ENCODE measurements at regions not wholly inside any gene's neighbourhood (a gene's known extent, or its start where the extent isn't known, plus 50 kb on each side); places are given as distances from the start of the nearest gene placed in this dataset.

DNA sequence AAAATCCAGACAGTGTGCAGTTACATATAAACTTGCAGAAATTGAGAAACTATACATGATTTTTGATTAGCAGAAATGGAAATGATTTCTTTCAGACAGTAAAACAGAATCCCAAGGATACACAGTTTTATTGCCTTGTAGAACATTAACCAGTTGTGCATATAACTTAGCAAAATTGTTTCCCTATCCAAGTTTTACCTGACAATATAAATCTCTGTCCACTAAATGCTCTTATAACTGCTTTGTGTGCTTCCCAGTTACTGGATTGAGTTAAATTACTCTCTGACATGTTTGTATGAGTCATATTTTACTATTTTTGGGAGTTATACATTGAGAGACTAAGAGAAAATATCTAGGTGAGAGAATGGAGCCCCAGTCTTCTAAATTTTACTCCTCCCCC, 563.4 kb downstream of the SH2D4B start:
- TF ChIP-seq, protein P1, sequence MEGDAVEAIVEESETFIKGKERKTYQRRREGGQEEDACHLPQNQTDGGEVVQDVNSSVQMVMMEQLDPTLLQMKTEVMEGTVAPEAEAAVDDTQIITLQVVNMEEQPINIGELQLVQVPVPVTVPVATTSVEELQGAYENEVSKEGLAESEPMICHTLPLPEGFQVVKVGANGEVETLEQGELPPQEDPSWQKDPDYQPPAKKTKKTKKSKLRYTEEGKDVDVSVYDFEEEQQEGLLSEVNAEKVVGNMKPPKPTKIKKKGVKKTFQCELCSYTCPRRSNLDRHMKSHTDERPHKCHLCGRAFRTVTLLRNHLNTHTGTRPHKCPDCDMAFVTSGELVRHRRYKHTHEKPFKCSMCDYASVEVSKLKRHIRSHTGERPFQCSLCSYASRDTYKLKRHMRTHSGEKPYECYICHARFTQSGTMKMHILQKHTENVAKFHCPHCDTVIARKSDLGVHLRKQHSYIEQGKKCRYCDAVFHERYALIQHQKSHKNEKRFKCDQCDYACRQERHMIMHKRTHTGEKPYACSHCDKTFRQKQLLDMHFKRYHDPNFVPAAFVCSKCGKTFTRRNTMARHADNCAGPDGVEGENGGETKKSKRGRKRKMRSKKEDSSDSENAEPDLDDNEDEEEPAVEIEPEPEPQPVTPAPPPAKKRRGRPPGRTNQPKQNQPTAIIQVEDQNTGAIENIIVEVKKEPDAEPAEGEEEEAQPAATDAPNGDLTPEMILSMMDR (IDR thresholded peaks at IDR 0.05), result no peak
- TF ChIP-seq POLR2AphosphoS5 (IDR thresholded peaks at IDR 0.05; ENCODE audit: low read depth, low read length), result no peak
- TF ChIP-seq, protein P2, sequence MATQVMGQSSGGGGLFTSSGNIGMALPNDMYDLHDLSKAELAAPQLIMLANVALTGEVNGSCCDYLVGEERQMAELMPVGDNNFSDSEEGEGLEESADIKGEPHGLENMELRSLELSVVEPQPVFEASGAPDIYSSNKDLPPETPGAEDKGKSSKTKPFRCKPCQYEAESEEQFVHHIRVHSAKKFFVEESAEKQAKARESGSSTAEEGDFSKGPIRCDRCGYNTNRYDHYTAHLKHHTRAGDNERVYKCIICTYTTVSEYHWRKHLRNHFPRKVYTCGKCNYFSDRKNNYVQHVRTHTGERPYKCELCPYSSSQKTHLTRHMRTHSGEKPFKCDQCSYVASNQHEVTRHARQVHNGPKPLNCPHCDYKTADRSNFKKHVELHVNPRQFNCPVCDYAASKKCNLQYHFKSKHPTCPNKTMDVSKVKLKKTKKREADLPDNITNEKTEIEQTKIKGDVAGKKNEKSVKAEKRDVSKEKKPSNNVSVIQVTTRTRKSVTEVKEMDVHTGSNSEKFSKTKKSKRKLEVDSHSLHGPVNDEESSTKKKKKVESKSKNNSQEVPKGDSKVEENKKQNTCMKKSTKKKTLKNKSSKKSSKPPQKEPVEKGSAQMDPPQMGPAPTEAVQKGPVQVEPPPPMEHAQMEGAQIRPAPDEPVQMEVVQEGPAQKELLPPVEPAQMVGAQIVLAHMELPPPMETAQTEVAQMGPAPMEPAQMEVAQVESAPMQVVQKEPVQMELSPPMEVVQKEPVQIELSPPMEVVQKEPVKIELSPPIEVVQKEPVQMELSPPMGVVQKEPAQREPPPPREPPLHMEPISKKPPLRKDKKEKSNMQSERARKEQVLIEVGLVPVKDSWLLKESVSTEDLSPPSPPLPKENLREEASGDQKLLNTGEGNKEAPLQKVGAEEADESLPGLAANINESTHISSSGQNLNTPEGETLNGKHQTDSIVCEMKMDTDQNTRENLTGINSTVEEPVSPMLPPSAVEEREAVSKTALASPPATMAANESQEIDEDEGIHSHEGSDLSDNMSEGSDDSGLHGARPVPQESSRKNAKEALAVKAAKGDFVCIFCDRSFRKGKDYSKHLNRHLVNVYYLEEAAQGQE (IDR thresholded peaks at IDR 0.05; ENCODE audit: insufficient read depth in 1 of 2, low read depth in 2 of 2, low read length in 1 of 2), result no peak
- TF ChIP-seq TCF7L2 (IDR thresholded peaks at IDR 0.05; ENCODE audit: low read depth, low read length), result no peak
- TF ChIP-seq SIN3A (IDR thresholded peaks at IDR 0.05; ENCODE audit: borderline replicate concordance, insufficient read depth, low read depth, low read length), result no peak

All from Panc1 (cell line).